Neural progenitor cell (in vitro differentiated cells): ENCODE measurements at regions not wholly inside any gene's neighbourhood (a gene's known extent, or its start where the extent isn't known, plus 50 kb on each side); places are given as distances from the start of the nearest gene placed in this dataset.

Source experiments
- EZH2phosphoT487 ChIP-seq: fragments of 200-600 bp; sonication (generic); IDR thresholded peaks from 2 replicates; pipeline ENCODE4 v1.6.1; 2017; ENCODE audit warnings: antibody characterized with exemption
- TF ChIP-seq, protein P1 (sequence below): fragments of 200-600 bp; sonication (generic); IDR thresholded peaks from 2 replicates; pipeline ENCODE4 v1.5.1; 2017; ENCODE audit warnings: antibody characterized with exemption, mild to moderate bottlenecking

DNA sequence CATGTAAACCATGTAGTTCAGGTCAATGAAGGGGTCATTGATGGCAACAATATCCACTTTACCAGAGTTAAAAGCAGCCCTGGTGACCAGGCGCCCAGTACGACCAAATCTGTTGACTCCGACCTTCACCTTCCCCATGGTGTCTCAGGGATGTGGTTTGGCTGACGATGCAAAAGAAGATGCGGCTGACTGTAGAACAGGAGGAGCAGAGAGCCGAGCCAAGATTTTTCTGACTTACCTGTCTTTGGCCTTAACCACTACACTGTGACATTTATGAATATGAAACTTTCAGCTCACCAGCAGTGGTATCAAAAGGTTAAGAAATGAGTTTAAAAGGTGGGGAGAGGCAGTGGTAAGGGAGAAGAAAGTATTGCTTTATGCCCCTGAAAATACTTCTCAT is 309.8 kb downstream of the BCOR start:
- TF ChIP-seq, protein P1, sequence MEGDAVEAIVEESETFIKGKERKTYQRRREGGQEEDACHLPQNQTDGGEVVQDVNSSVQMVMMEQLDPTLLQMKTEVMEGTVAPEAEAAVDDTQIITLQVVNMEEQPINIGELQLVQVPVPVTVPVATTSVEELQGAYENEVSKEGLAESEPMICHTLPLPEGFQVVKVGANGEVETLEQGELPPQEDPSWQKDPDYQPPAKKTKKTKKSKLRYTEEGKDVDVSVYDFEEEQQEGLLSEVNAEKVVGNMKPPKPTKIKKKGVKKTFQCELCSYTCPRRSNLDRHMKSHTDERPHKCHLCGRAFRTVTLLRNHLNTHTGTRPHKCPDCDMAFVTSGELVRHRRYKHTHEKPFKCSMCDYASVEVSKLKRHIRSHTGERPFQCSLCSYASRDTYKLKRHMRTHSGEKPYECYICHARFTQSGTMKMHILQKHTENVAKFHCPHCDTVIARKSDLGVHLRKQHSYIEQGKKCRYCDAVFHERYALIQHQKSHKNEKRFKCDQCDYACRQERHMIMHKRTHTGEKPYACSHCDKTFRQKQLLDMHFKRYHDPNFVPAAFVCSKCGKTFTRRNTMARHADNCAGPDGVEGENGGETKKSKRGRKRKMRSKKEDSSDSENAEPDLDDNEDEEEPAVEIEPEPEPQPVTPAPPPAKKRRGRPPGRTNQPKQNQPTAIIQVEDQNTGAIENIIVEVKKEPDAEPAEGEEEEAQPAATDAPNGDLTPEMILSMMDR, result no peak
- TF ChIP-seq EZH2phosphoT487, result no peak
